ENCODE measurements at regions not wholly inside any gene's neighbourhood (a gene's known extent, or its start where the extent isn't known, plus 50 kb on each side); places are given as distances from the start of the nearest gene placed in this dataset.

- ChIA-PET POLR2A (no interaction called here), CTCF (ENCODE audit: unreplicated experiment) (no interaction called here)
- Histone ChIP-seq H3K79me2 (ENCODE audit: insufficient read depth, low read depth, low read length) (no peaks in the 10 kb centered on the region), H2AFZ (ENCODE audit: low read length) (no peak overlapping the region), H3K4me1 (ENCODE audit: insufficient read depth, low read length, poor library complexity, severe bottlenecking) (no peaks in the 10 kb centered on the region), H3K27ac (ENCODE audit: low read depth, low read length, poor library complexity, severe bottlenecking) (no peak overlapping the region), H3K4me3 (ENCODE audit: low read depth, low read length, poor library complexity, severe bottlenecking) (no peak overlapping the region), H3K9me3 (ENCODE audit: low read length) (no peaks in the 10 kb centered on the region), H3K36me3 (ENCODE audit: insufficient read depth, low read length) (no peaks in the 10 kb centered on the region), H3K9me2 (ENCODE audit: insufficient read depth, low read length) (no peaks in the 10 kb centered on the region), H4K20me1 (ENCODE audit: insufficient read depth, low read length) (no peaks in the 10 kb centered on the region), H3K4me2 (ENCODE audit: low read length) (no peak overlapping the region)
- DNase-seq (ENCODE audit: low spot score), result no peak
- TF ChIP-seq EZH2phosphoT487 (IDR thresholded peaks at IDR 0.05; ENCODE audit: borderline replicate concordance, low read depth, low read length), result no peak
- no peak for TF ChIP-seq CTCF (conservative IDR thresholded peaks at IDR 0.05; ENCODE audit: low read length)
- intact Hi-C loops (cut with micrococcal nuclease; ENCODE audit: unreplicated experiment), result no loop called here
- BruUV-seq (replicated peaks), result no TSS peak
These were observed 669.9 kb upstream of the PKN2 start for GRCh38 chr1:88014131-88014530.

GRCh38 chr1:88016947-88017346 is 667.1 kb upstream of the PKN2 start:
- intact Hi-C loops (cut with micrococcal nuclease; ENCODE audit: unreplicated experiment), result no loop called here
- no peak for DNase-seq (ENCODE audit: low spot score)
- POLR2A ChIA-PET, result no interaction called here

GRCh38 chr1:88021529-88021928 is 662.5 kb upstream of the PKN2 start:
- ChIA-PET CTCF (ENCODE audit: unreplicated experiment) (no interaction called here), POLR2A (no interaction called here)
- no peaks in the 10 kb centered on the region for H3K36me3 ChIP-seq (ENCODE audit: insufficient read depth, low read length)
- no peak overlapping the region for H2AFZ ChIP-seq (ENCODE audit: low read length)
- TF ChIP-seq CTCF (conservative IDR thresholded peaks at IDR 0.05; ENCODE audit: low read length), result no peak
- no peak for TF ChIP-seq EZH2phosphoT487 (IDR thresholded peaks at IDR 0.05; ENCODE audit: borderline replicate concordance, low read depth, low read length)
- intact Hi-C loops (cut with micrococcal nuclease; ENCODE audit: unreplicated experiment), result no loop called here
- no peaks in the 10 kb centered on the region for H3K9me2 ChIP-seq (ENCODE audit: insufficient read depth, low read length)
- no peaks in the 10 kb centered on the region for H3K4me1 ChIP-seq (ENCODE audit: insufficient read depth, low read length, poor library complexity, severe bottlenecking)
- H4K20me1 ChIP-seq (ENCODE audit: insufficient read depth, low read length), result no peaks in the 10 kb centered on the region
- no peaks in the 10 kb centered on the region for H3K79me2 ChIP-seq (ENCODE audit: insufficient read depth, low read depth, low read length)
- H3K4me2 ChIP-seq (ENCODE audit: low read length), result no peak overlapping the region
- no peaks in the 10 kb centered on the region for H3K9me3 ChIP-seq (ENCODE audit: low read length)
- H3K4me3 ChIP-seq (ENCODE audit: low read depth, low read length, poor library complexity, severe bottlenecking), result no peak overlapping the region
- no peak for DNase-seq (ENCODE audit: low spot score)
- no peak overlapping the region for H3K27ac ChIP-seq (ENCODE audit: low read depth, low read length, poor library complexity, severe bottlenecking)
- no TSS peak for BruUV-seq (replicated peaks)

More at GRCh38 chr1:88016947-88017346, 667.1 kb upstream of the PKN2 start:
- H2AFZ ChIP-seq (ENCODE audit: low read length), result no peak overlapping the region
- H3K4me1 ChIP-seq (ENCODE audit: insufficient read depth, low read length, poor library complexity, severe bottlenecking), result no peaks in the 10 kb centered on the region
- H3K79me2 ChIP-seq (ENCODE audit: insufficient read depth, low read depth, low read length), result no peaks in the 10 kb centered on the region
- no peak for TF ChIP-seq EZH2phosphoT487 (IDR thresholded peaks at IDR 0.05; ENCODE audit: borderline replicate concordance, low read depth, low read length)
- no peak for TF ChIP-seq CTCF (conservative IDR thresholded peaks at IDR 0.05; ENCODE audit: low read length)
- CTCF ChIA-PET (ENCODE audit: unreplicated experiment), result no interaction called here
- H3K27ac ChIP-seq (ENCODE audit: low read depth, low read length, poor library complexity, severe bottlenecking), result no peak overlapping the region
- no TSS peak for BruUV-seq (replicated peaks)
- no peak overlapping the region for H3K4me2 ChIP-seq (ENCODE audit: low read length)
- no peak overlapping the region for H3K4me3 ChIP-seq (ENCODE audit: low read depth, low read length, poor library complexity, severe bottlenecking)
- H4K20me1 ChIP-seq (ENCODE audit: insufficient read depth, low read length), result no peaks in the 10 kb centered on the region
- H3K9me2 ChIP-seq (ENCODE audit: insufficient read depth, low read length), result no peaks in the 10 kb centered on the region
- no peaks in the 10 kb centered on the region for H3K36me3 ChIP-seq (ENCODE audit: insufficient read depth, low read length)
- H3K9me3 ChIP-seq (ENCODE audit: low read length), result no peaks in the 10 kb centered on the region

All from OCI-LY7 (cell line).